SU-DHL-6 (cell line): ENCODE measurements at regions not wholly inside any gene's neighbourhood (a gene's known extent, or its start where the extent isn't known, plus 50 kb on each side); places are given as distances from the start of the nearest gene placed in this dataset.

Experiments
- H2AFZ ChIP-seq: fragments of 200-600 bp; sonication (generic); 2 replicates; pipeline ENCODE4 v1.6.1; 2014; ENCODE audit warnings: low read depth, mild to moderate bottlenecking, moderate library complexity, mixed read lengths, antibody characterized with exemption, low read length; ENCODE audit not compliant: severe bottlenecking
- H3F3A ChIP-seq: fragments of 200-600 bp; shearing (Covaris generic); 2 replicates; pipeline ENCODE4 v1.6.0; 2016; ENCODE audit warnings: antibody characterized with exemption, mild to moderate bottlenecking; ENCODE audit not compliant: insufficient read depth
- H3K27ac ChIP-seq: fragments of 200-600 bp; sonication (generic); 2 replicates; pipeline ENCODE4 v1.5.1; 2016; ENCODE audit warnings: low read depth, mild to moderate bottlenecking, low read length, moderate library complexity, mixed read lengths
- H3K27me3 ChIP-seq: fragments of 200-600 bp; sonication (generic), shearing (Covaris generic); 2 replicates; pipeline ENCODE4 v1.6.0; 2014; ENCODE audit warnings: mild to moderate bottlenecking, low read length
- H3K36me3 ChIP-seq: fragments of 200-600 bp; sonication (generic); 2 replicates; pipeline ENCODE4 v1.6.1; 2014; ENCODE audit warnings: mild to moderate bottlenecking, low read length, mixed read lengths
- H3K4me2 ChIP-seq: fragments of 300-600, 200-600 bp; shearing (Covaris generic), sonication (generic); 2 replicates; pipeline ENCODE4 v1.6.0; 2014; ENCODE audit warnings: low read length, low read depth, mild to moderate bottlenecking; ENCODE audit not compliant: poor library complexity, severe bottlenecking
- H3K4me3 ChIP-seq: fragments of 200-600 bp; sonication (generic); 2 replicates; pipeline ENCODE4 v1.5.1; 2014; ENCODE audit warnings: antibody characterized with exemption, low read length, mild to moderate bottlenecking, mixed read lengths; ENCODE audit not compliant: insufficient read depth, poor library complexity, severe bottlenecking
- H3K79me2 ChIP-seq: fragments of 200-600 bp; sonication (generic); 2 replicates; pipeline ENCODE4 v1.6.1; 2014; ENCODE audit warnings: mild to moderate bottlenecking, low read length, moderate library complexity; ENCODE audit not compliant: insufficient read depth
- H3K9ac ChIP-seq: fragments of 200-600 bp; sonication (generic); 2 replicates; pipeline ENCODE4 v1.7.0; 2014; ENCODE audit warnings: mild to moderate bottlenecking, low read length
- H3K9me2 ChIP-seq: fragments of 200-600 bp; sonication (generic); replicated peaks from 2 replicates; pipeline ENCODE4 v1.6.1; 2014; ENCODE audit warnings: low read length; ENCODE audit not compliant: insufficient read depth
- H3K9me3 ChIP-seq: fragments of 200-600 bp; sonication (generic); 2 replicates; pipeline ENCODE4 v1.6.1; 2014; ENCODE audit warnings: low read length, mixed read lengths; ENCODE audit not compliant: insufficient read depth
- H4K20me1 ChIP-seq: fragments of 200-600 bp; sonication (generic); 2 replicates; pipeline ENCODE4 v1.6.1; 2014; ENCODE audit warnings: low read depth, mild to moderate bottlenecking, antibody characterized with exemption, low read length, moderate library complexity, mixed read lengths
- CTCF ChIP-seq: fragments of 200-600 bp; sonication (generic); IDR thresholded peaks from one replicate; pipeline ENCODE4 v1.5.1; 2017; ENCODE audit warnings: antibody characterized with exemption, mild to moderate bottlenecking, low read length, moderate library complexity; ENCODE audit not compliant: insufficient read depth, poor library complexity, severe bottlenecking
- EZH2phosphoT487 ChIP-seq: fragments of 200-600 bp; sonication (generic), shearing (Covaris generic); conservative IDR thresholded peaks from 2 replicates; pipeline ENCODE4 v1.6.1; 2018; ENCODE audit warnings: mild to moderate bottlenecking, antibody characterized with exemption, low read length, moderate library complexity, mixed read lengths

DNA sequence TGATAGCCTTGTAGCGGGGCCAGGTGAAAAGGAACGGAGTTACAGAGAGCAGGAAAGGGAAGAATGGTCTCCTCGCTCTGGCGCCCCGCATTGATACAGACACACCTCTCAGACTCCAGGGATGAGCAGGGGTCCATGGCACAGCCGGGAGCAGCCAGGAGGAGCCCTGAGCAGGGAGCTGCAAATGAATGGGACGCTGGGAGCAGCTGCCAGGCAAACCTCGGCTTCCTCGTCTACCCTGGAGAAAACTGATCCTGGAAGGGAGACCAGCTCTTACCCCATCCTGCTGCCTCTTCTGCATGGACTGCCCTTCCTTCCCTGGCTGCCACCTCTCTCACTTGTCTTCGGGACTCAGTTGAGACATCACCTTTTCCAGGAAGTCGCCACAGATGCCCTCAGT lies 97.3 kb upstream of the MAFB start:
- Histone ChIP-seq H3K36me3 (no peaks in the 10 kb centered on the region), H3K4me2 (no peak overlapping the region), H3K27ac (no peak overlapping the region), H3K27me3 (no peaks in the 10 kb centered on the region), H2AFZ (no peak overlapping the region), H4K20me1 (no peaks in the 10 kb centered on the region), H3K9me3 (no peaks in the 10 kb centered on the region), H3F3A (no peaks in the 10 kb centered on the region), H3K4me3 (no peak overlapping the region), H3K79me2 (no peaks in the 10 kb centered on the region), H3K9ac (no peak overlapping the region), H3K9me2 (no peaks in the 10 kb centered on the region)
- TF ChIP-seq EZH2phosphoT487 (no peak), CTCF (no peak)

DNA sequence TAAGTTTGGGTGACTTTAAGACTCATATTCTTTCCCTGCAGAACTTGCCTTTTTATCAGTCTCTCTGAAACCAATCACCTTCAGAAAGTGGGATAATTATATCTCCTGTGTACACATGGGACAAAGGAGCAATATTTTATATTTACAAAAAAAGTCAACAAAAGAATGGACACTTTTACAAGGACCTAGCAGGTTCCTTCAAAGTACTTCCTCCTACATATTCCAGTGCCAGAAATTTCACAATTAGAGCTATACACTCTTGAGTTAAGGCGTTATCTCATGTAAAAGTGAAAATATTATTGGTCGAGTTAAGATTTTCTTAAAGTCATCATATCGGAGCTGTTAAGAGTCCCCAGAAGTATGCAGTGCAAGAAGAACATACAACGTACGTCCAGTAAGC lies 98.9 kb upstream of the MAFB start:
- H3K27me3 ChIP-seq: no peaks in the 10 kb centered on the region
- no peaks in the 10 kb centered on the region for H3K79me2 ChIP-seq
- H3K9me3 ChIP-seq: no peaks in the 10 kb centered on the region
- H4K20me1 ChIP-seq: no peaks in the 10 kb centered on the region
- H3K9me2 ChIP-seq: no peaks in the 10 kb centered on the region
- no peak overlapping the region for H2AFZ ChIP-seq
- no peak overlapping the region for H3K4me2 ChIP-seq
- H3K4me3 ChIP-seq: no peak overlapping the region
- no peak overlapping the region for H3K27ac ChIP-seq
- H3F3A ChIP-seq: no peaks in the 10 kb centered on the region
- no peaks in the 10 kb centered on the region for H3K36me3 ChIP-seq
- H3K9ac ChIP-seq: no peak overlapping the region
- TF ChIP-seq EZH2phosphoT487 (no peak), CTCF (no peak)

DNA sequence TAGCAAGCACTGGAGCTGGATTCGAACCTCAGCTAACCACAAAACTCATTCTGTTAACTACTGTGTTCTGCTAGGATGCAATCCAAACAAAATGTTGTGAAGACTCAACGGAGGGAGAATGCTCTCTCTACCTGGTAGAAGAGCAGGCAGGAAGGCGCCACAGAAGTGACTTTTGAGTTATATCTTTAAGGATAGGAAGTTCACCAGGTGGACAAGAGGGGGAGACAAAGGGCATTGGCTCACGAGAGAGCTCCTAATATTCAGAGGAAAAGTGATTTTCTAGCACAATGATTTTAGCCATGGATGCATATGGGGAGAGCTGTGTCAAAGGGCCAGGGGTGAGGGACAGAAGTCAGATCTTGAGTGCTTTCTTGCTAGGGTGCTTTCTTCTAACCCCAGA lies 108.4 kb upstream of the MAFB start:
- H3F3A ChIP-seq: no peaks in the 10 kb centered on the region
- no peak overlapping the region for H3K4me3 ChIP-seq
- H3K27ac ChIP-seq: no peak overlapping the region
- H3K79me2 ChIP-seq: no peaks in the 10 kb centered on the region
- H4K20me1 ChIP-seq: no peaks in the 10 kb centered on the region
- H3K9me2 ChIP-seq: no peaks in the 10 kb centered on the region
- TF ChIP-seq EZH2phosphoT487 (no peak), CTCF (peak; percentile 38)
- no peaks in the 10 kb centered on the region for H3K27me3 ChIP-seq
- H3K4me2 ChIP-seq: no peak overlapping the region
- H3K9me3 ChIP-seq: no peaks in the 10 kb centered on the region
- H3K9ac ChIP-seq: no peak overlapping the region
- H2AFZ ChIP-seq: no peak overlapping the region
- no peaks in the 10 kb centered on the region for H3K36me3 ChIP-seq

- no peak overlapping the region for H2AFZ ChIP-seq
- H3K9me2 ChIP-seq: no peaks in the 10 kb centered on the region
- no peak overlapping the region for H3K27ac ChIP-seq
- no peak overlapping the region for H3K4me3 ChIP-seq
- H3K79me2 ChIP-seq: no peaks in the 10 kb centered on the region
- no peaks in the 10 kb centered on the region for H4K20me1 ChIP-seq
- TF ChIP-seq EZH2phosphoT487 (no peak), CTCF (no peak)
- H3K27me3 ChIP-seq: no peaks in the 10 kb centered on the region
- H3K36me3 ChIP-seq: no peaks in the 10 kb centered on the region
- no peaks in the 10 kb centered on the region for H3K9me3 ChIP-seq
- H3F3A ChIP-seq: no peaks in the 10 kb centered on the region
- H3K4me2 ChIP-seq: no peak overlapping the region
- no peak overlapping the region for H3K9ac ChIP-seq
Measured at GRCh38 chr20:40798066-40798465, 109.0 kb upstream of the MAFB start.
